SK-N-SH (cell line): ENCODE measurements at regions not wholly inside any gene's neighbourhood (a gene's known extent, or its start where the extent isn't known, plus 50 kb on each side); places are given as distances from the start of the nearest gene placed in this dataset.

Experiments used
- CTCF ChIA-PET: fragments of 300-600, 350-600 bp; formaldehyde crosslinking; extraction: SDS; loops from one replicate; lab custom pipeline; 2021; lab: Yijun Ruan, JAX
- POLR2A ChIA-PET: fragments of 350-600 bp; sonication (Branson Sonifier 250); formaldehyde crosslinking; extraction: SDS; loops from one replicate; lab custom pipeline; 2020; ENCODE audit warnings: antibody characterized with exemption, inconsistent platforms; lab: Yijun Ruan, JAX
- DNase-seq: peaks from one replicate; pipeline ENCODE4 v3.0.0; 2012
- H2AFZ ChIP-seq: fragments of 200-600 bp; sonication (generic); 2 replicates; pipeline ENCODE4 v1.8.1; 2016; ENCODE audit warnings: antibody characterized with exemption, mild to moderate bottlenecking, low read depth
- H3F3A ChIP-seq: fragments of 200-600 bp; sonication (generic); replicated peaks from 2 replicates; pipeline ENCODE3; 2016; ENCODE audit warnings: antibody characterized with exemption, mild to moderate bottlenecking; ENCODE audit not compliant: insufficient read depth
- H3K27ac ChIP-seq, 2 experiments: fragments of 200-500 bp in 1 of 2; fragments of 200-600 bp in 1 of 2; sonication (Bioruptor generic) in 1 of 2; sonication (generic), shearing (Covaris generic) in 1 of 2; 2 replicates each; pipeline versions ENCODE4 v1.5.1 to v1.6.1; 2014 to 2016; ENCODE audit warnings: low read depth in 2 of 2, inconsistent platforms in 1 of 2, low read length in 1 of 2, mild to moderate bottlenecking in 1 of 2, mixed read lengths in 1 of 2
- H3K27me3 ChIP-seq: fragments of 200-600 bp; sonication (generic), shearing (Covaris generic); 2 replicates; pipeline ENCODE4 v1.6.1; 2016; ENCODE audit warnings: mixed run types; ENCODE audit not compliant: insufficient read depth
- H3K36me3 ChIP-seq, 2 experiments: fragments of 200-500 bp in 1 of 2; fragments of 200-600 bp in 1 of 2; sonication (Bioruptor generic) in 1 of 2; sonication (generic) in 1 of 2; replicated peaks in 1 of 2; 2 replicates each; pipeline versions ENCODE3 to v1.5.1; 2014 to 2016; ENCODE audit warnings: low read length in 1 of 2, mild to moderate bottlenecking in 1 of 2; ENCODE audit not compliant: insufficient read depth in 2 of 2, control insufficient read depth in 1 of 2
- H3K4me1 ChIP-seq, 2 experiments: fragments of 200-500 bp in 1 of 2; fragments of 200-600 bp in 1 of 2; sonication (Bioruptor generic) in 1 of 2; sonication (generic), shearing (Covaris generic) in 1 of 2; 2 replicates each; pipeline versions ENCODE4 v1.5.1 to v1.6.1; 2014 to 2016; ENCODE audit warnings: low read depth in 1 of 2, low read length in 1 of 2, mixed run types in 1 of 2; ENCODE audit not compliant: insufficient read depth in 2 of 2, control insufficient read depth in 1 of 2
- H3K4me2 ChIP-seq: fragments of 200-600 bp; sonication (generic), shearing (Covaris generic); 2 replicates; pipeline ENCODE4 v1.6.1; 2017; ENCODE audit warnings: mixed run types
- H3K4me3 ChIP-seq, 2 experiments: fragments of 200-500 bp in 1 of 2; fragments of 200-600 bp in 1 of 2; sonication (Bioruptor generic) in 1 of 2; sonication (generic), shearing (Covaris generic) in 1 of 2; 2 replicates each; pipeline versions ENCODE4 v1.5.1 to v1.8.1; 2014 to 2016; ENCODE audit warnings: low read depth in 2 of 2, inconsistent platforms in 1 of 2, low read length in 1 of 2, mild to moderate bottlenecking in 1 of 2, mixed read lengths in 1 of 2, moderate library complexity in 1 of 2
- H3K79me2 ChIP-seq: fragments of 200-600 bp; sonication (generic); 2 replicates; pipeline ENCODE4 v1.8.1; 2017; ENCODE audit warnings: mild to moderate bottlenecking; ENCODE audit not compliant: insufficient read depth
- H3K9ac ChIP-seq: fragments of 200-600 bp; sonication (generic); 2 replicates; pipeline ENCODE4 v1.6.1; 2017; ENCODE audit warnings: mixed run types
- H3K9me2 ChIP-seq: fragments of 200-600 bp; sonication (generic); 2 replicates; pipeline ENCODE4 v1.6.1; 2017; ENCODE audit warnings: mixed run types
- H3K9me3 ChIP-seq: fragments of 200-600 bp; sonication (generic); 2 replicates; pipeline ENCODE4 v1.6.1; 2017; ENCODE audit warnings: mixed run types, mild to moderate bottlenecking, moderate library complexity
- H4K20me1 ChIP-seq: fragments of 200-600 bp; sonication (generic); 2 replicates; pipeline ENCODE4 v1.6.1; 2017; ENCODE audit warnings: mild to moderate bottlenecking, mixed run types; ENCODE audit not compliant: insufficient read depth
- CHD2 ChIP-seq: fragments of 150-350 bp; IDR thresholded peaks from 2 replicates; pipeline ENCODE4 v1.6.1; 2018; ENCODE audit warnings: low read length; ENCODE audit not compliant: partially characterized antibody
- EZH2phosphoT487 ChIP-seq: fragments of 200-600 bp; sonication (generic); IDR thresholded peaks from 2 replicates; pipeline ENCODE4 v1.6.1; 2017; ENCODE audit warnings: low read depth, mixed run types, mild to moderate bottlenecking, antibody characterized with exemption, moderate library complexity, borderline replicate concordance
- FOXJ3 ChIP-seq: sonication (generic); formaldehyde crosslinking; IDR thresholded peaks from 2 replicates; pipeline ENCODE4 v1.5.1; 2020; ENCODE audit warnings: mild to moderate bottlenecking, missing genetic modification reagents
- FOXM1 ChIP-seq: IDR thresholded peaks from 2 replicates; pipeline ENCODE4 v1.4.0; 2012; ENCODE audit warnings: low read depth, mild to moderate bottlenecking
- RAD21 ChIP-seq: IDR thresholded peaks from 2 replicates; pipeline ENCODE4 v1.6.1; 2012; ENCODE audit warnings: mild to moderate bottlenecking, low read length
- RFX5 ChIP-seq: IDR thresholded peaks from 2 replicates; pipeline ENCODE4 v1.6.1; 2012; ENCODE audit warnings: mild to moderate bottlenecking, improper control_type of control experiment, low read length
- RXRA ChIP-seq: IDR thresholded peaks from 2 replicates; pipeline ENCODE4 v1.4.0; 2012; ENCODE audit warnings: low read depth, mild to moderate bottlenecking, borderline replicate concordance
- TAF1 ChIP-seq: IDR thresholded peaks from 2 replicates; pipeline ENCODE4 v1.6.1; 2012; ENCODE audit warnings: low read depth, mild to moderate bottlenecking, low read length, moderate library complexity, borderline replicate concordance
- TCF12 ChIP-seq: IDR thresholded peaks from 2 replicates; pipeline ENCODE4 v1.4.0; 2012
- WGBS: methylation state at CpG from one replicate; pipeline ENCODE4 v1.1.6; 2017; ENCODE audit warnings: low lambda C conversion rate; 5-methylcytosine and 5-hydroxymethylcytosine counted together
- TF ChIP-seq, protein P1 (sequence below): IDR thresholded peaks from 2 replicates; pipeline ENCODE4 v1.4.0; 2012; ENCODE audit warnings: low read depth, borderline replicate concordance
- TF ChIP-seq, protein P2 (sequence below): IDR thresholded peaks from 2 replicates; pipeline ENCODE4 v1.4.0; 2012; ENCODE audit warnings: low read depth
- TF ChIP-seq, protein P3 (sequence below): fragments of 150-350 bp; IDR thresholded peaks from 2 replicates; pipeline ENCODE4 v1.6.1; 2016; ENCODE audit warnings: mild to moderate bottlenecking, low read depth, low read length
- TF ChIP-seq, protein P4 (sequence below): IDR thresholded peaks from 2 replicates; pipeline ENCODE4 v1.6.1; 2012; ENCODE audit warnings: mild to moderate bottlenecking, low read depth, low read length, moderate library complexity
- TF ChIP-seq, protein P5 (sequence below): IDR thresholded peaks from 2 replicates; pipeline ENCODE4; 2012

DNA sequence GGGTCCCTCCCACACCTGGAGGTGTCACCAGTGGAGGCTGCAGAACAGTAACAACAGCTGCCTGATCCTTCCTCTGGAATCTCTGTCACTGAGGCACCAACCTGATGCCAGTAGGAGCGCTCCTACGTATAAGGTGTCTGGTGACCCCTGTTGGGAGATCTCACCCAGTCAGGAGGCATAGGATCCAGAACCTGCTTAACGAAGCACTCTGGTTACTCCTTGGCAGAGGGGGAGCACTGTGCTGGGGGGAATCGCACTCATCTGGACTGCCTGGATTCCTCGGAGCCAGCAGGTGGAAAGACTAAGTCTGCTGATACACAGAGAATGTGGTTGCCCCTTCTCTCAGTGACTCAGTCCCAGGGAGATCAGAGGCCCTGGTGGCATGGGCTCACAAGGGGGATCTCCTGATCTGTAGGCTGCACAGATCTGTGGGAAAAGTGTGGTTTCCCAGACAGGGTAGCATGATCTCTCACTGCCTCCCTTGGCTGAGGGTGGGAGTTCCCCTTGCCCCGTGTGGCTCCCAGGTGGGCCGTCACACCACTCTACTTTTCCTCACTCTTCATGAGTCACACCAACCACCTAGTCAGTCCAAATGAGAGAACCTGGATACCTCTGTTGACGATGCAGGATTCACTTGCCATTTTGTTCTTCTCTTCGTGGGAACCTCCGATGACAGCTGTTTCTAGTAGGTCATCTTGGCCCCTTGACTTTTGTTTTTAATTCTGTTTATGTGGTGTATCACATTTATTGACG is 305.9 kb downstream of the IDS start:
- Histone ChIP-seq H4K20me1 (no peaks in the 10 kb centered on the region), H3K4me3 (no peak overlapping the region), H3F3A (no peaks in the 10 kb centered on the region)
- TF ChIP-seq FOXJ3 (CRISPR knock-in tag): no peak
- TF ChIP-seq, protein P1, sequence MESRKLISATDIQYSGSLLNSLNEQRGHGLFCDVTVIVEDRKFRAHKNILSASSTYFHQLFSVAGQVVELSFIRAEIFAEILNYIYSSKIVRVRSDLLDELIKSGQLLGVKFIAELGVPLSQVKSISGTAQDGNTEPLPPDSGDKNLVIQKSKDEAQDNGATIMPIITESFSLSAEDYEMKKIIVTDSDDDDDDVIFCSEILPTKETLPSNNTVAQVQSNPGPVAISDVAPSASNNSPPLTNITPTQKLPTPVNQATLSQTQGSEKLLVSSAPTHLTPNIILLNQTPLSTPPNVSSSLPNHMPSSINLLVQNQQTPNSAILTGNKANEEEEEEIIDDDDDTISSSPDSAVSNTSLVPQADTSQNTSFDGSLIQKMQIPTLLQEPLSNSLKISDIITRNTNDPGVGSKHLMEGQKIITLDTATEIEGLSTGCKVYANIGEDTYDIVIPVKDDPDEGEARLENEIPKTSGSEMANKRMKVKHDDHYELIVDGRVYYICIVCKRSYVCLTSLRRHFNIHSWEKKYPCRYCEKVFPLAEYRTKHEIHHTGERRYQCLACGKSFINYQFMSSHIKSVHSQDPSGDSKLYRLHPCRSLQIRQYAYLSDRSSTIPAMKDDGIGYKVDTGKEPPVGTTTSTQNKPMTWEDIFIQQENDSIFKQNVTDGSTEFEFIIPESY: no peak
- no peak for TF ChIP-seq FOXM1
- TF ChIP-seq, protein P2, sequence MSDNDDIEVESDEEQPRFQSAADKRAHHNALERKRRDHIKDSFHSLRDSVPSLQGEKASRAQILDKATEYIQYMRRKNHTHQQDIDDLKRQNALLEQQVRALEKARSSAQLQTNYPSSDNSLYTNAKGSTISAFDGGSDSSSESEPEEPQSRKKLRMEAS: no peak
- TF ChIP-seq CHD2: no peak
- TF ChIP-seq TAF1: no peak
- TF ChIP-seq, all 33 proteins: peak for 0
- no peaks in the 10 kb centered on the region for H3K36me3 ChIP-seq
- ChIA-PET CTCF (no interaction called here), POLR2A (no interaction called here)
- H2AFZ ChIP-seq: no peak overlapping the region
- H3K9me3 ChIP-seq: no peaks in the 10 kb centered on the region; the same call in 1 of the 2 replicates
- no peaks in the 10 kb centered on the region for H3K79me2 ChIP-seq
- H3K27me3 ChIP-seq: no peaks in the 10 kb centered on the region
- H3K9ac ChIP-seq: no peak overlapping the region
- no peak overlapping the region for H3K4me2 ChIP-seq
- H3K4me1 ChIP-seq: no peaks in the 10 kb centered on the region
- H3K9me2 ChIP-seq: no peaks in the 10 kb centered on the region
- no peak for DNase-seq
- 7% methylated on average over 11 of the region's 11 CpGs for WGBS
- H3K27ac ChIP-seq: no peak overlapping the region

DNA sequence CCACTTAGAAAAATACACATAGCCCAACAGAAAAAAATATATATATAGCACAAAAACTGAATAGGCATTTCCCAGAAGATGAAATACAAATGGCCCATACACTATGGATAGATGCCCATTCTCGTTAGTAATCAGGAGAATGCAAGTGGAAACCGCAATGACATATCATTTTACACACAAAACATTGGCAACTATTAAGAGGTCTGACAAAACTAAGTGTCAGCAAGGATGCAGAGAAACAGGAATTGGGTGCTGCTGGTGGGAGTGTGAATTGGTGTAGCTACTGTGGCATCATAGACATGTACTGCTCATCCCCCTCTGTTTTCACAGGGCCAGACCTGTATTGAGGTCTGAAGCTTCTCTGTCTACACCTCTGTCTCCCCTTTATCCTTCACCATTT is 320.0 kb downstream of the IDS start:
- no peaks in the 10 kb centered on the region for H3K4me1 ChIP-seq
- H3F3A ChIP-seq: no peaks in the 10 kb centered on the region
- WGBS: 0% methylated on average over 2 of the region's 2 CpGs
- no peak for DNase-seq
- ChIA-PET POLR2A (no interaction called here), CTCF (interaction anchor here (0.6 to 0.7 kb wide), 2 partner anchors 63 to 87 kb away, joined by 3 read pairs; no protein-coding TSS in a partner anchor)
- H3K36me3 ChIP-seq: no peaks in the 10 kb centered on the region
- no peaks in the 10 kb centered on the region for H3K79me2 ChIP-seq
- no peak overlapping the region for H3K27ac ChIP-seq
- no peak overlapping the region for H3K4me3 ChIP-seq
- H3K27me3 ChIP-seq: no peaks in the 10 kb centered on the region
- no peaks in the 10 kb centered on the region for H4K20me1 ChIP-seq
- H3K9me2 ChIP-seq: no peaks in the 10 kb centered on the region
- no peak overlapping the region for H3K4me2 ChIP-seq
- H3K9ac ChIP-seq: no peak overlapping the region
- no peaks in the 10 kb centered on the region for H3K9me3 ChIP-seq
- H2AFZ ChIP-seq: no peak overlapping the region
- TF ChIP-seq RXRA (no peak), EZH2phosphoT487 (no peak), TCF12 (no peak), FOXJ3 (CRISPR knock-in tag) (no peak), RAD21 (no peak), RFX5 (no peak)
- TF ChIP-seq, protein P3, sequence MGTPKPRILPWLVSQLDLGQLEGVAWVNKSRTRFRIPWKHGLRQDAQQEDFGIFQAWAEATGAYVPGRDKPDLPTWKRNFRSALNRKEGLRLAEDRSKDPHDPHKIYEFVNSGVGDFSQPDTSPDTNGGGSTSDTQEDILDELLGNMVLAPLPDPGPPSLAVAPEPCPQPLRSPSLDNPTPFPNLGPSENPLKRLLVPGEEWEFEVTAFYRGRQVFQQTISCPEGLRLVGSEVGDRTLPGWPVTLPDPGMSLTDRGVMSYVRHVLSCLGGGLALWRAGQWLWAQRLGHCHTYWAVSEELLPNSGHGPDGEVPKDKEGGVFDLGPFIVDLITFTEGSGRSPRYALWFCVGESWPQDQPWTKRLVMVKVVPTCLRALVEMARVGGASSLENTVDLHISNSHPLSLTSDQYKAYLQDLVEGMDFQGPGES: no peak
- TF ChIP-seq, protein P4, sequence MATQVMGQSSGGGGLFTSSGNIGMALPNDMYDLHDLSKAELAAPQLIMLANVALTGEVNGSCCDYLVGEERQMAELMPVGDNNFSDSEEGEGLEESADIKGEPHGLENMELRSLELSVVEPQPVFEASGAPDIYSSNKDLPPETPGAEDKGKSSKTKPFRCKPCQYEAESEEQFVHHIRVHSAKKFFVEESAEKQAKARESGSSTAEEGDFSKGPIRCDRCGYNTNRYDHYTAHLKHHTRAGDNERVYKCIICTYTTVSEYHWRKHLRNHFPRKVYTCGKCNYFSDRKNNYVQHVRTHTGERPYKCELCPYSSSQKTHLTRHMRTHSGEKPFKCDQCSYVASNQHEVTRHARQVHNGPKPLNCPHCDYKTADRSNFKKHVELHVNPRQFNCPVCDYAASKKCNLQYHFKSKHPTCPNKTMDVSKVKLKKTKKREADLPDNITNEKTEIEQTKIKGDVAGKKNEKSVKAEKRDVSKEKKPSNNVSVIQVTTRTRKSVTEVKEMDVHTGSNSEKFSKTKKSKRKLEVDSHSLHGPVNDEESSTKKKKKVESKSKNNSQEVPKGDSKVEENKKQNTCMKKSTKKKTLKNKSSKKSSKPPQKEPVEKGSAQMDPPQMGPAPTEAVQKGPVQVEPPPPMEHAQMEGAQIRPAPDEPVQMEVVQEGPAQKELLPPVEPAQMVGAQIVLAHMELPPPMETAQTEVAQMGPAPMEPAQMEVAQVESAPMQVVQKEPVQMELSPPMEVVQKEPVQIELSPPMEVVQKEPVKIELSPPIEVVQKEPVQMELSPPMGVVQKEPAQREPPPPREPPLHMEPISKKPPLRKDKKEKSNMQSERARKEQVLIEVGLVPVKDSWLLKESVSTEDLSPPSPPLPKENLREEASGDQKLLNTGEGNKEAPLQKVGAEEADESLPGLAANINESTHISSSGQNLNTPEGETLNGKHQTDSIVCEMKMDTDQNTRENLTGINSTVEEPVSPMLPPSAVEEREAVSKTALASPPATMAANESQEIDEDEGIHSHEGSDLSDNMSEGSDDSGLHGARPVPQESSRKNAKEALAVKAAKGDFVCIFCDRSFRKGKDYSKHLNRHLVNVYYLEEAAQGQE: no peak
- TF ChIP-seq, protein P5, sequence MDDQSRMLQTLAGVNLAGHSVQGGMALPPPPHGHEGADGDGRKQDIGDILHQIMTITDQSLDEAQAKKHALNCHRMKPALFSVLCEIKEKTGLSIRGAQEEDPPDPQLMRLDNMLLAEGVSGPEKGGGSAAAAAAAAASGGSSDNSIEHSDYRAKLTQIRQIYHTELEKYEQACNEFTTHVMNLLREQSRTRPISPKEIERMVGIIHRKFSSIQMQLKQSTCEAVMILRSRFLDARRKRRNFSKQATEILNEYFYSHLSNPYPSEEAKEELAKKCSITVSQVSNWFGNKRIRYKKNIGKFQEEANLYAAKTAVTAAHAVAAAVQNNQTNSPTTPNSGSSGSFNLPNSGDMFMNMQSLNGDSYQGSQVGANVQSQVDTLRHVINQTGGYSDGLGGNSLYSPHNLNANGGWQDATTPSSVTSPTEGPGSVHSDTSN: no peak
